HepG2 (cell line): ENCODE measurements at regions not wholly inside any gene's neighbourhood (a gene's known extent, or its start where the extent isn't known, plus 50 kb on each side); places are given as distances from the start of the nearest gene placed in this dataset.

Experiments used
- ATAC-seq: fragments of 200-7000 bp; cut with Tn5 transposase; 3 replicates; pipeline ENCODE4 v1.9.1; 2020; ENCODE audit warnings: mild to moderate bottlenecking, moderate library complexity
- BruUV-seq: library from RNA; stranded (reverse); fragments of 400-500 nt; replicated peaks from 2 replicates; lab custom pipeline; 2021; lab: Mats Ljungman, UMichigan
- CTCF ChIA-PET: fragments of 300-600 bp; formaldehyde crosslinking; extraction: SDS; loops from one replicate; lab custom pipeline; 2021; ENCODE audit warnings: low total read pairs, inconsistent platforms, low intra/inter-chr PET ratio; lab: Yijun Ruan, JAX
- POLR2A ChIA-PET: fragments of 350-600 bp; sonication (Branson Sonifier 250); formaldehyde crosslinking; loops from one replicate; lab custom pipeline; 2020; ENCODE audit warnings: antibody characterized with exemption, inconsistent platforms; lab: Yijun Ruan, JAX
- DNase-seq: peaks from one replicate; pipeline ENCODE4 v3.0.0-alpha.2; 2015; ENCODE audit warnings: low spot score
- FAIRE-seq: peaks from 3 replicates; lab custom pipeline; 2011; peaks lifted over from hg19 to GRCh38; lab: Jason Lieb, UNC
- H2AFZ ChIP-seq: one replicate; pipeline ENCODE4 v1.6.1; 2011; ENCODE audit warnings: low read length, inconsistent platforms
- H3K27ac ChIP-seq: fragments of 300-600 bp; 3 replicates; pipeline ENCODE4 v1.8.0; 2011; ENCODE audit warnings: mixed run types, mild to moderate bottlenecking, mixed read lengths, low read length, inconsistent platforms; ENCODE audit not compliant: insufficient read depth; ENCODE audit errors: extremely low read length
- H3K27me3 ChIP-seq, 2 experiments: fragments of 200-600 bp in 1 of 2; 2 replicates in 1 of 2; 3 replicates in 1 of 2; pipeline versions ENCODE4 v1.6.0 to v1.8.0; 2011; ENCODE audit warnings: low read length in 2 of 2, mild to moderate bottlenecking in 2 of 2, moderate library complexity in 2 of 2, inconsistent platforms in 1 of 2; ENCODE audit not compliant: insufficient read depth in 2 of 2, control insufficient read depth in 1 of 2
- H3K36me3 ChIP-seq, 2 experiments: fragments of 200-600 bp in 1 of 2; replicated peaks in 1 of 2; 2 replicates in 1 of 2; 3 replicates in 1 of 2; pipeline versions ENCODE4 v1.5.1 to v1.8.0; 2011; ENCODE audit warnings: low read length in 2 of 2, inconsistent platforms in 1 of 2; ENCODE audit not compliant: insufficient read depth in 2 of 2, control insufficient read depth in 1 of 2
- H3K4me1 ChIP-seq: 2 replicates; pipeline ENCODE4 v1.5.1; 2012; ENCODE audit warnings: low read length, inconsistent platforms; ENCODE audit not compliant: insufficient read depth
- H3K4me2 ChIP-seq: 2 replicates; pipeline ENCODE4 v1.6.0; 2011; ENCODE audit warnings: low read depth, low read length, inconsistent platforms
- H3K4me3 ChIP-seq, 3 experiments: fragments of 200-600 bp in 1 of 3; sonication (generic), shearing (Covaris generic) in 1 of 3; replicated peaks in 1 of 3; 2 replicates each; pipeline ENCODE4 v1.5.1; 2011 to 2016; ENCODE audit warnings: low read length in 3 of 3, inconsistent platforms in 2 of 3, low read depth in 2 of 3, mild to moderate bottlenecking in 2 of 3, control low read depth in 1 of 3, mixed read lengths in 1 of 3; ENCODE audit not compliant: insufficient read depth in 1 of 3
- H3K79me2 ChIP-seq: one replicate; pipeline ENCODE4 v1.6.1; 2011; ENCODE audit warnings: low read length, inconsistent platforms; ENCODE audit not compliant: insufficient read depth
- H3K9ac ChIP-seq: 2 replicates; pipeline ENCODE4 v1.6.0; 2011; ENCODE audit warnings: mild to moderate bottlenecking, low read depth, low read length, inconsistent platforms; ENCODE audit not compliant: insufficient read depth
- H3K9me3 ChIP-seq: 2 replicates; pipeline ENCODE4 v1.5.1; 2012; ENCODE audit warnings: mild to moderate bottlenecking, low read length
- H4K20me1 ChIP-seq: 2 replicates; pipeline ENCODE4 v1.6.0; 2011; ENCODE audit warnings: inconsistent platforms, mild to moderate bottlenecking, low read length, moderate library complexity; ENCODE audit not compliant: insufficient read depth
- ATF7-NPFF ChIP-seq: sonication (generic); formaldehyde crosslinking; IDR thresholded peaks from 2 replicates; pipeline ENCODE4 v1.8.1; 2023; ENCODE audit warnings: mild to moderate bottlenecking, low read depth, missing genetic modification reagents, moderate library complexity
- ATM ChIP-seq: fragments of 450-650 bp; IDR thresholded peaks from 2 replicates; pipeline ENCODE4 v1.7.1; 2017; ENCODE audit warnings: mild to moderate bottlenecking, borderline replicate concordance
- E2F2 ChIP-seq: sonication (generic); formaldehyde crosslinking; IDR thresholded peaks from 2 replicates; pipeline ENCODE4 v1.4.0; 2020; ENCODE audit warnings: missing genetic modification reagents, borderline replicate concordance
- ERF ChIP-seq: IDR thresholded peaks from 2 replicates; pipeline ENCODE4 v1.6.1; 2018; ENCODE audit warnings: missing biosample characterization, missing genetic modification reagents
- GMEB1 ChIP-seq: sonication (generic); formaldehyde crosslinking; IDR thresholded peaks from 2 replicates; pipeline ENCODE4 v1.5.1; 2020; ENCODE audit warnings: missing genetic modification reagents, mild to moderate bottlenecking, borderline replicate concordance
- HINFP ChIP-seq: sonication (generic); formaldehyde crosslinking; IDR thresholded peaks from 2 replicates; pipeline ENCODE4 v1.4.0; 2020; ENCODE audit warnings: low read depth, mild to moderate bottlenecking, missing genetic modification reagents
- KDM3A ChIP-seq: IDR thresholded peaks from 2 replicates; pipeline ENCODE4 v1.6.1; 2018; ENCODE audit warnings: low read depth, missing compliant biosample characterization
- MTF1 ChIP-seq: sonication (generic); formaldehyde crosslinking; IDR thresholded peaks from 2 replicates; pipeline ENCODE4 v1.5.0; 2020; ENCODE audit warnings: missing genetic modification reagents
- SATB2 ChIP-seq: sonication (generic); formaldehyde crosslinking; IDR thresholded peaks from 2 replicates; pipeline ENCODE4 v1.5.0; 2020; ENCODE audit warnings: missing genetic modification reagents
- SRSF1 ChIP-seq: fragments of 200-400 bp; formaldehyde crosslinking; optimal IDR thresholded peaks from 2 replicates; pipeline ENCODE3; 2017; ENCODE audit warnings: mild to moderate bottlenecking, low read depth, low read length, moderate library complexity
- TFDP2 ChIP-seq: sonication (generic); formaldehyde crosslinking; IDR thresholded peaks from 2 replicates; pipeline ENCODE4 v1.4.0; 2020; ENCODE audit warnings: missing genetic modification reagents
- ZNF530 ChIP-seq: sonication (generic); formaldehyde crosslinking; IDR thresholded peaks from 2 replicates; pipeline ENCODE4 v1.5.0; 2020; ENCODE audit warnings: low read depth, mild to moderate bottlenecking, missing genetic modification reagents
- ZNF781 ChIP-seq: sonication (generic); formaldehyde crosslinking; IDR thresholded peaks from 2 replicates; pipeline ENCODE4 v1.5.1; 2020; ENCODE audit warnings: borderline replicate concordance, mild to moderate bottlenecking, missing genetic modification reagents; ENCODE audit errors: not compliant biosample characterization
- ZSCAN25 ChIP-seq: sonication (generic); formaldehyde crosslinking; IDR thresholded peaks from 2 replicates; pipeline ENCODE4 v1.8.0; 2022; ENCODE audit warnings: mild to moderate bottlenecking, missing genetic modification reagents
- WGBS: methylation state at CpG from one replicate; pipeline ENCODE4 v1.1.6; 2017; ENCODE audit warnings: low lambda C conversion rate; 5-methylcytosine and 5-hydroxymethylcytosine counted together
- in situ Hi-C: cut with HindIII; loops from 2 replicates; pipeline ENCODE4 v1.10.0; 2017; ENCODE audit warnings: low pct_unique_long_range_greater_than_20kb; ENCODE audit not compliant: extremely low pct_ligation_motif_present
- intact Hi-C: fragments of 100-400 bp; cut with micrococcal nuclease; formaldehyde crosslinking; loops from one replicate; pipeline ENCODE4 v1.10.0; 2022; ENCODE audit not compliant: unreplicated experiment

GRCh38 chr13:34430294-34430693 lies 511.8 kb upstream of the NBEA start:
- BruUV-seq, result no TSS peak

More at GRCh38 chr13:34430294-34430693, 511.8 kb upstream of the NBEA start:
- intact Hi-C loops (no loop called here), in situ Hi-C loops (no loop called here)
- CTCF ChIA-PET, result no interaction called here
- no peak for DNase-seq
- H3K4me3 ChIP-seq, result no peak overlapping the region
- no peaks in the 10 kb centered on the region for H3K27me3 ChIP-seq
- no peaks in the 10 kb centered on the region for H3K36me3 ChIP-seq
- H3K79me2 ChIP-seq, result no peaks in the 10 kb centered on the region
- no peak for ATAC-seq
- H3K9me3 ChIP-seq, result no peaks in the 10 kb centered on the region
- H3K4me2 ChIP-seq, result no peak overlapping the region
- H4K20me1 ChIP-seq, result no peaks in the 10 kb centered on the region
- POLR2A ChIA-PET, result no interaction called here
- no peaks in the 10 kb centered on the region for H3K4me1 ChIP-seq
- no peak overlapping the region for H2AFZ ChIP-seq
- H3K9ac ChIP-seq, result no peak overlapping the region
- TF ChIP-seq TFDP2 (CRISPR knock-in tag), result no peak
- TF ChIP-seq MTF1, result no peak
- no peak for TF ChIP-seq ATF7-NPFF (CRISPR knock-in tag)
- TF ChIP-seq ZNF781, result no peak
- TF ChIP-seq E2F2 (CRISPR knock-in tag), result no peak
- TF ChIP-seq ZSCAN25 (CRISPR knock-in tag), result no peak
- no peak for TF ChIP-seq HINFP (CRISPR knock-in tag)
- no peak for TF ChIP-seq ATM
- TF ChIP-seq SATB2 (CRISPR knock-in tag), result no peak
- TF ChIP-seq ZNF530 (CRISPR knock-in tag), result no peak
- no peak for TF ChIP-seq ERF
- no peak for TF ChIP-seq SRSF1
- TF ChIP-seq KDM3A (CRISPR knock-in tag), result no peak
- no peak for TF ChIP-seq GMEB1 (CRISPR knock-in tag)
- WGBS, result 6% methylated on average over 2 of the region's 2 CpGs
- FAIRE-seq, result no peak
- no peak overlapping the region for H3K27ac ChIP-seq
